A673 (cell line): ENCODE measurements at regions not wholly inside any gene's neighbourhood (a gene's known extent, or its start where the extent isn't known, plus 50 kb on each side); places are given as distances from the start of the nearest gene placed in this dataset.

ENCODE experiments used
- BruUV-seq: library from RNA; stranded (reverse); fragments of 400-500 nt; replicated peaks from 2 replicates; lab custom pipeline; 2021; lab: Mats Ljungman, UMichigan
- CTCF ChIA-PET: fragments of 300-600 bp; sonication (Branson Sonifier 250); formaldehyde crosslinking; loops from one replicate; lab custom pipeline; 2022; ENCODE audit warnings: antibody characterized with exemption; lab: Charles Lee
- POLR2A ChIA-PET: fragments of 300-600 bp; sonication (Branson Sonifier 250); formaldehyde crosslinking; loops from one replicate; lab custom pipeline; 2022; ENCODE audit warnings: antibody characterized with exemption; ENCODE audit not compliant: low non-redundant PET; lab: Charles Lee
- DNase-seq: peaks from one replicate; pipeline ENCODE4 v3.0.0-alpha.2; 2015; ENCODE audit warnings: low spot score
- H3K27ac ChIP-seq: fragments of 200-600 bp; sonication (generic); 2 replicates; pipeline ENCODE4 v1.5.1; 2016; ENCODE audit warnings: mixed run types, low read depth, mild to moderate bottlenecking, mixed read lengths, antibody characterized with exemption, low read length; ENCODE audit not compliant: poor library complexity, severe bottlenecking
- H3K27me3 ChIP-seq: fragments of 200-600 bp; sonication (generic); replicated peaks from 2 replicates; pipeline ENCODE4 v1.6.1; 2017; ENCODE audit warnings: mixed run types, low read depth, mild to moderate bottlenecking, mixed read lengths, antibody characterized with exemption, low read length; ENCODE audit not compliant: insufficient read depth, poor library complexity
- H3K36me3 ChIP-seq: fragments of 200-600 bp; sonication (generic); 2 replicates; pipeline ENCODE4 v1.6.1; 2016; ENCODE audit warnings: mixed run types, mild to moderate bottlenecking, mixed read lengths, antibody characterized with exemption, low read length; ENCODE audit not compliant: insufficient read depth, poor library complexity, severe bottlenecking
- H3K4me1 ChIP-seq: fragments of 200-600 bp; sonication (generic); 2 replicates; pipeline ENCODE4 v1.6.1; 2017; ENCODE audit warnings: mixed run types, mild to moderate bottlenecking, mixed read lengths, antibody characterized with exemption, low read length; ENCODE audit not compliant: insufficient read depth, poor library complexity, severe bottlenecking
- H3K4me3 ChIP-seq: fragments of 200-600 bp; sonication (generic); 2 replicates; pipeline ENCODE4 v1.5.1; 2016; ENCODE audit warnings: low read depth, mixed run types, mild to moderate bottlenecking, mixed read lengths, low read length; ENCODE audit not compliant: poor library complexity, severe bottlenecking
- H3K9me3 ChIP-seq: fragments of 200-600 bp; sonication (generic); 2 replicates; pipeline ENCODE4 v1.6.1; 2016; ENCODE audit warnings: mixed run types, low read depth, mild to moderate bottlenecking, mixed read lengths, antibody characterized with exemption, low read length; ENCODE audit not compliant: poor library complexity, severe bottlenecking
- CTCF ChIP-seq: fragments of 300-800, 200-600 bp; sonication (generic); conservative IDR thresholded peaks from 2 replicates; pipeline ENCODE4 v1.5.1; 2017; ENCODE audit warnings: low read depth, mild to moderate bottlenecking, antibody characterized with exemption, low read length, moderate library complexity, mixed read lengths
- EZH2 ChIP-seq: fragments of 200-600 bp; sonication (generic); IDR thresholded peaks from 2 replicates; pipeline ENCODE4 v1.6.1; 2017; ENCODE audit warnings: borderline replicate concordance, low read depth, mild to moderate bottlenecking, mixed read lengths, antibody characterized with exemption, low read length; ENCODE audit not compliant: poor library complexity, severe bottlenecking
- intact Hi-C: fragments of 100-400 bp; cut with micrococcal nuclease; formaldehyde crosslinking; loops from one replicate; pipeline ENCODE4 v1.10.0; 2022; ENCODE audit not compliant: unreplicated experiment

- Histone ChIP-seq H3K36me3 (no peaks in the 10 kb centered on the region), H3K27ac (no peak overlapping the region), H3K4me1 (no peaks in the 10 kb centered on the region), H3K4me3 (no peak overlapping the region), H3K27me3 (peaks cover 11% of the 10 kb centered on the region), H3K9me3 (no peaks in the 10 kb centered on the region)
- intact Hi-C loops, result loop anchor here (10.0 kb wide), 1 partner anchor 62 kb away; no protein-coding TSS in a partner anchor
- no peak for DNase-seq
- BruUV-seq, result no TSS peak
- POLR2A ChIA-PET, result no interaction called here
- CTCF ChIA-PET, result no interaction called here
- TF ChIP-seq EZH2 (no peak), CTCF (no peak)
Measured at GRCh38 chr9:75666856-75667554, 223.5 kb upstream of the PCSK5 start.

DNA sequence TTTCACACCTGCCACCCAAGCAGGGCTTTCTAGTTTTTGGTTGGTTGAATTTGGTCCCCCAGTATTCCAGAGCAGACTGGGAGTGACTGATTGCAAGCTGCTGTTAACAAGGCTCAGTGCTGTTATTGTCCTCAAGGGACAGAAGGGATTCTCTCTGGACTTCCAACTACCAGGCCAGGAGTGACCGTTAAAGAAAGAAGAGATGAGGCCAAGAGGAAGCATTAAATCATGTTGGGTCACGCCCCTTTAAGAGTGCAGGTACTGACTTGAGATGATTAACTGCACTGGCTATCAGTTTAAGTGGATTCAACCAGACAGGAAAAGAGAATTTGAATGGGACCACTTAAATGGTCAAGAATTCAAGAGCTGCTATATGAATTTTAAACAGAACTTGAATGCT is 220.8 kb upstream of the PCSK5 start:
- peaks cover 11% of the 10 kb centered on the region for H3K27me3 ChIP-seq
- H3K36me3 ChIP-seq, result no peaks in the 10 kb centered on the region
- H3K4me3 ChIP-seq, result no peak overlapping the region
- POLR2A ChIA-PET, result no interaction called here
- H3K27ac ChIP-seq, result no peak overlapping the region
- CTCF ChIA-PET, result interaction anchor here (0.6 kb wide), 1 partner anchor 472 kb away, joined by 3 read pairs; no protein-coding TSS in a partner anchor
- H3K9me3 ChIP-seq, result peaks cover 7% of the 10 kb centered on the region
- TF ChIP-seq EZH2 (no peak), CTCF (no peak)
- no TSS peak for BruUV-seq
- H3K4me1 ChIP-seq, result no peaks in the 10 kb centered on the region
- intact Hi-C loops, result loop anchor here (10.0 kb wide), 1 partner anchor 65 kb away; no protein-coding TSS in a partner anchor
- DNase-seq, result no peak

DNA sequence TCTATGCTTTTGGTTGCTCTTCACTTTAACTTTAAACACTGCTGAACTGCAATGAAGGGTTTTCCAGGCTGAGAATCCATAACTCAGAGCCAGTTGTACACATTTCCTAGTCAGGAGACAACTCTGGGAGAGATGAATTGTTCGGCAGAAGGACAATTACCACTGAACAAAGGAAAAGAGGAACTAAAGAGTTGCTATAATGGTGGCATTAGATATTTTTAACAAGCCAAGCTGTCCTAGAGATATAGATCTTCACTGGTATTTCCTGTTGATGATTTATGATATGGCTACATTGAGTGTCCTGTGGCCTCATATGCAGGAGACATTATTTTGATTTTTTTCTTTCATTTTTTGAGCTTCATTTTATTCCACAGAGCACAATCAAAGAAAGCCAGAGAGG is 219.1 kb upstream of the PCSK5 start:
- no TSS peak for BruUV-seq

More for the DNA sequence above, 219.1 kb upstream of the PCSK5 start:
- POLR2A ChIA-PET, result no interaction called here
- Histone ChIP-seq H3K4me1 (no peaks in the 10 kb centered on the region), H3K36me3 (no peaks in the 10 kb centered on the region), H3K9me3 (peaks cover 7% of the 10 kb centered on the region), H3K27me3 (no peaks in the 10 kb centered on the region), H3K27ac (no peak overlapping the region), H3K4me3 (no peak overlapping the region)
- intact Hi-C loops, result no loop called here
- DNase-seq, result peak; percentile 42
- no peak for TF ChIP-seq EZH2
- TF ChIP-seq CTCF, result no peak
- CTCF ChIA-PET, result no interaction called here
